ENCODE measurements at regions not wholly inside any gene's neighbourhood (a gene's known extent, or its start where the extent isn't known, plus 50 kb on each side); places are given as distances from the start of the nearest gene placed in this dataset.

GRCh38 chr10:109737009-109737408 lies 186.3 kb downstream of the XPNPEP1 start:
- TF ChIP-seq CTCF (IDR thresholded peaks at IDR 0.05; ENCODE audit: insufficient read depth, low read length, poor library complexity, severe bottlenecking) (no peak), EZH2phosphoT487 (conservative IDR thresholded peaks at IDR 0.05; ENCODE audit: low read length) (no peak)
